ENCODE measurements at regions not wholly inside any gene's neighbourhood (a gene's known extent, or its start where the extent isn't known, plus 50 kb on each side); places are given as distances from the start of the nearest gene placed in this dataset.

GRCh38 chr3:7817239-7817638 lies 684.4 kb upstream of the LMCD1 start:
- H3K9me3 Mint-ChIP-seq (ENCODE audit: unreplicated experiment): peaks cover 2% of the 10 kb centered on the region
- H3K27me3 Mint-ChIP-seq (ENCODE audit: unreplicated experiment): no peaks in the 10 kb centered on the region
- no peak overlapping the region for H3K4me3 Mint-ChIP-seq (ENCODE audit: unreplicated experiment)
- no peak for TF ChIP-seq CTCF (IDR thresholded peaks at IDR 0.05; ENCODE audit: partially characterized antibody, unreplicated experiment)
- no peaks in the 10 kb centered on the region for H3K4me1 Mint-ChIP-seq (ENCODE audit: low read depth, unreplicated experiment)
- H3K27ac Mint-ChIP-seq (ENCODE audit: unreplicated experiment): no peak overlapping the region
- peaks cover 1% of the 10 kb centered on the region for H3K36me3 Mint-ChIP-seq (ENCODE audit: unreplicated experiment)
- DNase-seq: no peak

- H3K4me3 Mint-ChIP-seq (ENCODE audit: unreplicated experiment): no peak overlapping the region
- no peak for TF ChIP-seq CTCF (IDR thresholded peaks at IDR 0.05; ENCODE audit: partially characterized antibody, unreplicated experiment)
- H3K4me1 Mint-ChIP-seq (ENCODE audit: low read depth, unreplicated experiment): no peaks in the 10 kb centered on the region
- H3K27ac Mint-ChIP-seq (ENCODE audit: unreplicated experiment): no peak overlapping the region
- DNase-seq: no peak
- peaks cover 24% of the 10 kb centered on the region for H3K36me3 Mint-ChIP-seq (ENCODE audit: unreplicated experiment)
- H3K9me3 Mint-ChIP-seq (ENCODE audit: unreplicated experiment): peaks cover 11% of the 10 kb centered on the region
- peaks cover 2% of the 10 kb centered on the region for H3K27me3 Mint-ChIP-seq (ENCODE audit: unreplicated experiment)
Measured at GRCh38 chr3:7820969-7821368, 680.7 kb upstream of the LMCD1 start.

- Mint-ChIP-seq H3K27me3 (ENCODE audit: unreplicated experiment) (peaks cover 2% of the 10 kb centered on the region), H3K4me3 (ENCODE audit: unreplicated experiment) (no peak overlapping the region), H3K9me3 (ENCODE audit: unreplicated experiment) (peaks cover 11% of the 10 kb centered on the region), H3K4me1 (ENCODE audit: low read depth, unreplicated experiment) (no peaks in the 10 kb centered on the region), H3K36me3 (ENCODE audit: unreplicated experiment) (peaks cover 24% of the 10 kb centered on the region), H3K27ac (ENCODE audit: unreplicated experiment) (no peak overlapping the region)
- DNase-seq: no peak
- TF ChIP-seq CTCF (IDR thresholded peaks at IDR 0.05; ENCODE audit: partially characterized antibody, unreplicated experiment): no peak
Measured at GRCh38 chr3:7821858-7822257, 679.8 kb upstream of the LMCD1 start.

GRCh38 chr3:7841451-7841850 lies 660.2 kb upstream of the LMCD1 start:
- no peak for DNase-seq
- Mint-ChIP-seq H3K27ac (ENCODE audit: unreplicated experiment) (no peak overlapping the region), H3K9me3 (ENCODE audit: unreplicated experiment) (no peaks in the 10 kb centered on the region), H3K4me3 (ENCODE audit: unreplicated experiment) (no peak overlapping the region), H3K36me3 (ENCODE audit: unreplicated experiment) (no peaks in the 10 kb centered on the region), H3K27me3 (ENCODE audit: unreplicated experiment) (no peaks in the 10 kb centered on the region), H3K4me1 (ENCODE audit: low read depth, unreplicated experiment) (no peaks in the 10 kb centered on the region)
- TF ChIP-seq CTCF (IDR thresholded peaks at IDR 0.05; ENCODE audit: partially characterized antibody, unreplicated experiment): no peak

GRCh38 chr3:7843441-7843840 lies 658.2 kb upstream of the LMCD1 start:
- no peaks in the 10 kb centered on the region for H3K4me1 Mint-ChIP-seq (ENCODE audit: low read depth, unreplicated experiment)
- no peak for DNase-seq
- H3K36me3 Mint-ChIP-seq (ENCODE audit: unreplicated experiment): no peaks in the 10 kb centered on the region
- H3K9me3 Mint-ChIP-seq (ENCODE audit: unreplicated experiment): no peaks in the 10 kb centered on the region
- no peak overlapping the region for H3K27ac Mint-ChIP-seq (ENCODE audit: unreplicated experiment)
- H3K27me3 Mint-ChIP-seq (ENCODE audit: unreplicated experiment): no peaks in the 10 kb centered on the region
- no peak for TF ChIP-seq CTCF (IDR thresholded peaks at IDR 0.05; ENCODE audit: partially characterized antibody, unreplicated experiment)
- H3K4me3 Mint-ChIP-seq (ENCODE audit: unreplicated experiment): no peak overlapping the region
